Vagina (tissue), 2 donors: ENCODE measurements at regions not wholly inside any gene's neighbourhood (a gene's known extent, or its start where the extent isn't known, plus 50 kb on each side); places are given as distances from the start of the nearest gene placed in this dataset.

Experiments used
- DNase-seq, 2 donors: peaks; one replicate each; pipeline ENCODE4 v3.0.0-alpha.2; 2017; ENCODE audit errors: extremely low spot score in 2 of 2
- H3K27ac ChIP-seq: fragments of 200-600 bp; sonication (generic); one replicate; pipeline ENCODE4 v1.5.1; 2019
- H3K27me3 ChIP-seq: fragments of 200-600 bp; sonication (generic); one replicate; pipeline ENCODE4 v1.5.1; 2019
- H3K36me3 ChIP-seq, 2 donors: fragments of 200-600 bp; sonication (generic); one replicate each; pipeline ENCODE4 v1.5.1; 2017 to 2019
- H3K4me1 ChIP-seq: fragments of 200-600 bp; sonication (generic); one replicate; pipeline ENCODE4 v1.5.1; 2019
- H3K4me3 ChIP-seq, 2 donors: fragments of 200-600 bp; sonication (generic); 1 replicate in 1 of 2; 2 replicates in 1 of 2; pipeline ENCODE4 v1.5.1; 2016 to 2019
- H3K9me3 ChIP-seq: fragments of 200-600 bp; sonication (generic); one replicate; pipeline ENCODE4 v1.5.1; 2019
- POLR2A ChIP-seq, 2 donors: fragments of 450-650 bp; IDR thresholded peaks; one replicate each; pipeline ENCODE4 v1.6.1; 2017; ENCODE audit warnings: antibody characterized with exemption in 2 of 2, mild to moderate bottlenecking in 2 of 2, moderate library complexity in 2 of 2
- POLR2AphosphoS5 ChIP-seq, 2 donors: sonication (generic); formaldehyde crosslinking; IDR thresholded peaks; one replicate each; pipeline ENCODE4 v1.9.0; 2017; ENCODE audit warnings: antibody characterized with exemption in 2 of 2, mild to moderate bottlenecking in 2 of 2, low read depth in 1 of 2; ENCODE audit not compliant: insufficient read depth in 1 of 2
- intact Hi-C: fragments of 100-400 bp; cut with DNase I; formaldehyde crosslinking; loops from one replicate; pipeline ENCODE4 v1.15.1; 2023
- TF ChIP-seq, protein P1 (sequence below), 3 experiments: fragments of 450-650 bp in 2 of 3; fragments of 200-600 bp in 1 of 3; sonication (generic) in 1 of 3; IDR thresholded peaks; one replicate each; pipeline ENCODE4 v1.5.1; 2017 to 2019; ENCODE audit warnings: antibody characterized with exemption in 3 of 3, mild to moderate bottlenecking in 2 of 3, moderate library complexity in 2 of 3

DNA sequence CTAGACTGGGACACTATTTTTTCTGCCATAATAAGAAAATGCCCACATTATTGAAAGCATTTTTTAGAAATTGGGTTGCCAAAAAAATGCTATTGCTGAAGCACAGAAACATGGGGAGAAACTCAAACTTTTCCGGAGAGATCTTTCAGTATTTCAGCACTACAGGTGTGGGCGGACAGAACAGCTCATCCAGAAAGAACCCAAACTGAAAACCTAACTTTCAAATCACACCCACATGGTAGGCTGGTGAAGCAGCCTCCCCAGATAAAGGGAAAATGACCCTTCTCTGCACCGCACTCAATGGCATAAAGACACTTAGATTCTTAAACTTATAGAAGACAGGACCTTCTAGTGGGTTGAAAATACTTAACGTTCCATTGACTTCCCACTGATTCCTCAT is 62.3 kb upstream of the TMPO start:
- H3K4me1 ChIP-seq, result peaks cover 9% of the 10 kb centered on the region
- no peaks in the 10 kb centered on the region for H3K27me3 ChIP-seq
- TF ChIP-seq POLR2AphosphoS5 (IDR thresholded peaks at IDR 0.05; ENCODE audit: insufficient read depth in 1 of 2, low read depth in 1 of 2), result no peak
- no peak for TF ChIP-seq POLR2A (IDR thresholded peaks at IDR 0.05)
- TF ChIP-seq, protein P1, sequence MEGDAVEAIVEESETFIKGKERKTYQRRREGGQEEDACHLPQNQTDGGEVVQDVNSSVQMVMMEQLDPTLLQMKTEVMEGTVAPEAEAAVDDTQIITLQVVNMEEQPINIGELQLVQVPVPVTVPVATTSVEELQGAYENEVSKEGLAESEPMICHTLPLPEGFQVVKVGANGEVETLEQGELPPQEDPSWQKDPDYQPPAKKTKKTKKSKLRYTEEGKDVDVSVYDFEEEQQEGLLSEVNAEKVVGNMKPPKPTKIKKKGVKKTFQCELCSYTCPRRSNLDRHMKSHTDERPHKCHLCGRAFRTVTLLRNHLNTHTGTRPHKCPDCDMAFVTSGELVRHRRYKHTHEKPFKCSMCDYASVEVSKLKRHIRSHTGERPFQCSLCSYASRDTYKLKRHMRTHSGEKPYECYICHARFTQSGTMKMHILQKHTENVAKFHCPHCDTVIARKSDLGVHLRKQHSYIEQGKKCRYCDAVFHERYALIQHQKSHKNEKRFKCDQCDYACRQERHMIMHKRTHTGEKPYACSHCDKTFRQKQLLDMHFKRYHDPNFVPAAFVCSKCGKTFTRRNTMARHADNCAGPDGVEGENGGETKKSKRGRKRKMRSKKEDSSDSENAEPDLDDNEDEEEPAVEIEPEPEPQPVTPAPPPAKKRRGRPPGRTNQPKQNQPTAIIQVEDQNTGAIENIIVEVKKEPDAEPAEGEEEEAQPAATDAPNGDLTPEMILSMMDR (IDR thresholded peaks at IDR 0.05), result no peak
- no peaks in the 10 kb centered on the region for H3K9me3 ChIP-seq
- no peak overlapping the region for H3K27ac ChIP-seq
- H3K4me3 ChIP-seq, result no peak overlapping the region
- DNase-seq, result no peak
- no peaks in the 10 kb centered on the region for H3K36me3 ChIP-seq
- intact Hi-C loops, result no loop called here

DNA sequence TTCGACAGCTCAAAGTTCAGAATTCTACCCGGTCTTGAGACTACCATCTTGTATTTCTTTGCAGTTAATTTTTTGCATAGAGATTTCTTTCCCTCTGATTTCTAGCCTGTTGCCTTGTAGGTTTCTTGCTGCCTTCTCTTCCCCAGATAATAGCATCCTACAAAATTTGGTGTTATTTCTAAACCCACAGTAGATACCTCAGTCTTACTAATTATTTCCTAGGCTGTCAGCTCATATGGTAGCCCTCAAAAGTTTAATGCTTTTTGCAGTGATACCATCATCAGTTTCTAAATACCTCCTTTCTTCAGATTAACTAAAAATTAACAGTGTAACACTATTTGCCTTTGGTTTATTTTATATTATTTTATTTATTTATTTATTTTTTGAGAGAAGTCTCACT is 61.9 kb upstream of the TMPO start:
- Histone ChIP-seq H3K4me1 (peaks cover 9% of the 10 kb centered on the region), H3K9me3 (no peaks in the 10 kb centered on the region), H3K27ac (no peak overlapping the region), H3K36me3 (no peaks in the 10 kb centered on the region), H3K27me3 (no peaks in the 10 kb centered on the region), H3K4me3 (no peak overlapping the region)
- TF ChIP-seq POLR2A (IDR thresholded peaks at IDR 0.05), result no peak
- TF ChIP-seq, protein P1 (IDR thresholded peaks at IDR 0.05), result no peak
- TF ChIP-seq POLR2AphosphoS5 (IDR thresholded peaks at IDR 0.05; ENCODE audit: insufficient read depth in 1 of 2, low read depth in 1 of 2), result no peak
- intact Hi-C loops, result no loop called here
- no peak for DNase-seq

DNA sequence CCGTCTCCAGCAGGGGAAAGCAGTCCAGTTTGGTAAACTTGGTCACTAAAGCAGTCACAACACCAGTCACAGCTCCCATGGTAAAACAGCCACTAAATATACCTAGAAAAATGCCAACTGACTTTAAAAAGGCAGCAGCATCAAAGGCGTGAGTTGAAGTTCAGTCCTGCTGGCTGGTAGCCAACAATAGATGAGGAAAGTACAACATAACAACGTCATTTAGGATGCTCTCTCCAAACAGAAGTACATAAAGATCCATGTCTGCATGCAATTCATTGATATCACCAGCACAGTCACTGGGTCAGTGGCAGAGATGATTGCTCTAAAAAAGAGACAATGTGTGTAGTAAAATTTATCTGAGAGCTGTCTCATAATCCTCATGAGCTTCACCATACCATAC is 59.3 kb upstream of the TMPO start:
- H3K27ac ChIP-seq, result no peak overlapping the region

DNA sequence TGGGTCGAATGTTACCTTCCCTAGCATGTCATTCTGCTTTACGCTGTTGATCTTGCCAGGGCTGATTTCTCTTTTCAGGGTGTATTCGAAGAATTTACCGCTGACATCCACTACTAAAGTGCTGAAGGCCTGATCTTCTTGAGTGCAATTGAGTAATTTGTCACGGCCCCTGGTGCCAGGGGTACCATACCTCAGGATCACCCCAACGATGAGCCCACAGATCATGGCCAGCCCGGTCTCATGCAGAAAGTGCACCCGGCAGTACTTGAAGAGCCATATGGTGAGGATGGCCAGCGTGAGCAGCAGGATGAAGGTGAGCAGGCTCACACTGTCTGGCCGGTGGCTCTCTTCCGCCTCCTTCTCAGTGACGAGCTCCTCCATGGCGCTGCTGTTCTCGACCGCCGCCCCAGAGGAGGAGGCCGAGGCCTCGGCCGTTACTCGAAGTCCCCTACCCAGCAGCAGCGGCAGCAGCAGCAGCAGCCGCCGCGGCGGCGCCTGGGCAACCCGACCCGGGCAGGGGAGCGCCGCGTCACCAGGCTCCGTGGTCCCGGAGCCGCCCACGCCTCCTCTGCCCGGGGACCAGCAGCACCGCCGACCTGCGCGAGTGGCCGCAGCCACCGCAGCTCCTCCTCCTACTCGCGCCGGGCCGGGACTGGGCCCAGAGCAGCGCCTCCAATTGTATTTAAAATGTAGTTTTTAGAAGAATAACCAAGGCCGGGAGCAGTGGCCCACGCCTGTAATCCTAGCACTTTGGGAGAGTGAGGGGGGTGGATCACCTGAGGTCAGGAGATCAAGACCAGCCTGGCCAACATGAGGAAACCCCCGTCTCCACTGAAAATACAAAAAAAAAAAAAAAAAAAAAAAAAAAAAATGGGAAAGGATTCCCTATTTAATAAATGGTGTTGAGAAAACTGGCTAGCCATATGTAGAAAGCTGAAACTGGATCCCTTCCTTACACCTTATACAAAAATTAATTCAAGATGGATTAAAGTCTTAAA is 58.5 kb upstream of the TMPO start:
- no peak overlapping the region for H3K27ac ChIP-seq

More for the DNA sequence above, 59.3 kb upstream of the TMPO start:
- Histone ChIP-seq H3K36me3 (no peaks in the 10 kb centered on the region), H3K4me3 (no peak overlapping the region), H3K27me3 (no peaks in the 10 kb centered on the region), H3K4me1 (peaks cover 9% of the 10 kb centered on the region), H3K9me3 (no peaks in the 10 kb centered on the region)
- no peak for DNase-seq
- intact Hi-C loops, result no loop called here
- TF ChIP-seq, protein P1 (IDR thresholded peaks at IDR 0.05), result no peak
- no peak for TF ChIP-seq POLR2A (IDR thresholded peaks at IDR 0.05)
- TF ChIP-seq POLR2AphosphoS5 (IDR thresholded peaks at IDR 0.05; ENCODE audit: insufficient read depth in 1 of 2, low read depth in 1 of 2), result no peak

More for the DNA sequence above, 58.5 kb upstream of the TMPO start:
- H3K9me3 ChIP-seq, result no peaks in the 10 kb centered on the region
- intact Hi-C loops, result no loop called here
- no peaks in the 10 kb centered on the region for H3K27me3 ChIP-seq
- no peak for TF ChIP-seq POLR2AphosphoS5 (IDR thresholded peaks at IDR 0.05; ENCODE audit: insufficient read depth in 1 of 2, low read depth in 1 of 2)
- no peak for TF ChIP-seq POLR2A (IDR thresholded peaks at IDR 0.05)
- TF ChIP-seq, protein P1 (IDR thresholded peaks at IDR 0.05), result no peak
- no peak for DNase-seq
- no peaks in the 10 kb centered on the region for H3K36me3 ChIP-seq
- peak overlapping the region; percentile 33 to 40 for H3K4me3 ChIP-seq
- peaks cover 9% of the 10 kb centered on the region for H3K4me1 ChIP-seq
